Loucy (cell line): ENCODE measurements at regions not wholly inside any gene's neighbourhood (a gene's known extent, or its start where the extent isn't known, plus 50 kb on each side); places are given as distances from the start of the nearest gene placed in this dataset.

ENCODE experiments used
- CTCF ChIP-seq: fragments of 200-600 bp; sonication (generic); conservative IDR thresholded peaks from 2 replicates; pipeline ENCODE4 v1.5.1; 2014; ENCODE audit warnings: mild to moderate bottlenecking, antibody characterized with exemption, low read length
- EZH2phosphoT487 ChIP-seq: fragments of 200-600 bp; IDR thresholded peaks from 2 replicates; pipeline ENCODE4 v1.6.1; 2018; ENCODE audit warnings: antibody characterized with exemption, mild to moderate bottlenecking, moderate library complexity, borderline replicate concordance

GRCh38 chr5:171619196-171619595 lies 166.4 kb upstream of the SMIM23 start:
- TF ChIP-seq CTCF (no peak), EZH2phosphoT487 (no peak)
